ENCODE measurements at regions not wholly inside any gene's neighbourhood (a gene's known extent, or its start where the extent isn't known, plus 50 kb on each side); places are given as distances from the start of the nearest gene placed in this dataset.

- H3K9ac ChIP-seq: no peak overlapping the region
- H3K4me3 ChIP-seq (IDR thresholded peaks at IDR 0.05; ENCODE audit: insufficient read depth, low read depth, low read length): no peak overlapping the region
- H3K27ac ChIP-seq: no peak overlapping the region
- no peaks in the 10 kb centered on the region for H4K20me1 ChIP-seq (ENCODE audit: insufficient read depth)
- no peak overlapping the region for H2AFZ ChIP-seq (ENCODE audit: low read depth)
- H3K4me1 ChIP-seq (ENCODE audit: low read depth, poor library complexity, severe bottlenecking): no peaks in the 10 kb centered on the region
- no peak for TF ChIP-seq CTCF (conservative IDR thresholded peaks at IDR 0.05; ENCODE audit: low read depth, low read length)
- H3K36me3 ChIP-seq (ENCODE audit: insufficient read depth): no peaks in the 10 kb centered on the region
- H3K79me2 ChIP-seq (ENCODE audit: insufficient read depth, low read depth): no peaks in the 10 kb centered on the region
- no peaks in the 10 kb centered on the region for H3K27me3 ChIP-seq (ENCODE audit: insufficient read depth, low read depth)
- H3K4me2 ChIP-seq: no peak overlapping the region
Observed at GRCh38 chr2:104368089-104368488, 485.8 kb upstream of the POU3F3 start.

- no peaks in the 10 kb centered on the region for H3K36me3 ChIP-seq (ENCODE audit: insufficient read depth)
- no peaks in the 10 kb centered on the region for H3K4me1 ChIP-seq (ENCODE audit: low read depth, poor library complexity, severe bottlenecking)
- no peak overlapping the region for H3K4me2 ChIP-seq
- no peaks in the 10 kb centered on the region for H3K79me2 ChIP-seq (ENCODE audit: insufficient read depth, low read depth)
- no peak overlapping the region for H3K27ac ChIP-seq
- TF ChIP-seq CTCF (conservative IDR thresholded peaks at IDR 0.05; ENCODE audit: low read depth, low read length): no peak
- H2AFZ ChIP-seq (ENCODE audit: low read depth): no peak overlapping the region
- H3K27me3 ChIP-seq (ENCODE audit: insufficient read depth, low read depth): no peaks in the 10 kb centered on the region
- H3K4me3 ChIP-seq (IDR thresholded peaks at IDR 0.05; ENCODE audit: insufficient read depth, low read depth, low read length): no peak overlapping the region
- no peaks in the 10 kb centered on the region for H4K20me1 ChIP-seq (ENCODE audit: insufficient read depth)
- no peak overlapping the region for H3K9ac ChIP-seq
Observed at GRCh38 chr2:104371087-104371781, 482.7 kb upstream of the POU3F3 start.

GRCh38 chr2:104375206-104375605, 478.7 kb upstream of the POU3F3 start:
- Histone ChIP-seq H3K4me3 (IDR thresholded peaks at IDR 0.05; ENCODE audit: insufficient read depth, low read depth, low read length) (no peak overlapping the region), H3K79me2 (ENCODE audit: insufficient read depth, low read depth) (no peaks in the 10 kb centered on the region), H3K27ac (no peak overlapping the region), H3K36me3 (ENCODE audit: insufficient read depth) (no peaks in the 10 kb centered on the region), H4K20me1 (ENCODE audit: insufficient read depth) (no peaks in the 10 kb centered on the region), H3K4me1 (ENCODE audit: low read depth, poor library complexity, severe bottlenecking) (no peaks in the 10 kb centered on the region), H2AFZ (ENCODE audit: low read depth) (no peak overlapping the region), H3K9ac (no peak overlapping the region), H3K27me3 (ENCODE audit: insufficient read depth, low read depth) (no peaks in the 10 kb centered on the region), H3K4me2 (no peak overlapping the region)
- TF ChIP-seq CTCF (conservative IDR thresholded peaks at IDR 0.05; ENCODE audit: low read depth, low read length): no peak

- Histone ChIP-seq H2AFZ (ENCODE audit: low read depth) (peak overlapping the region; percentile 75), H3K79me2 (ENCODE audit: insufficient read depth, low read depth) (no peaks in the 10 kb centered on the region), H3K4me1 (ENCODE audit: low read depth, poor library complexity, severe bottlenecking) (no peaks in the 10 kb centered on the region), H3K4me3 (IDR thresholded peaks at IDR 0.05; ENCODE audit: insufficient read depth, low read depth, low read length) (no peak overlapping the region), H3K27ac (no peak overlapping the region), H3K9ac (no peak overlapping the region), H3K36me3 (ENCODE audit: insufficient read depth) (no peaks in the 10 kb centered on the region), H3K4me2 (no peak overlapping the region; the same call in 1 of the 2 replicates), H4K20me1 (ENCODE audit: insufficient read depth) (no peaks in the 10 kb centered on the region), H3K27me3 (ENCODE audit: insufficient read depth, low read depth) (no peaks in the 10 kb centered on the region)
- TF ChIP-seq CTCF (conservative IDR thresholded peaks at IDR 0.05; ENCODE audit: low read depth, low read length): no peak
Observed at GRCh38 chr2:104378853-104379374, 475.0 kb upstream of the POU3F3 start.
